GM21576 (cell line): ENCODE measurements at regions not wholly inside any gene's neighbourhood (a gene's known extent, or its start where the extent isn't known, plus 50 kb on each side); places are given as distances from the start of the nearest gene placed in this dataset.
"Not testable (repeated sequence)": the region's sequence is repeated elsewhere in the genome, so short reads cannot be mapped to it uniquely, and the experiment has no call there.

Experiments used
- ATAC-seq: cut with Tn5 transposase; IDR thresholded peaks from one replicate; pipeline ENCODE4 v1.9.1; 2021; ENCODE audit warnings: mild to moderate bottlenecking, moderate library complexity; ENCODE audit not compliant: unreplicated experiment

DNA sequence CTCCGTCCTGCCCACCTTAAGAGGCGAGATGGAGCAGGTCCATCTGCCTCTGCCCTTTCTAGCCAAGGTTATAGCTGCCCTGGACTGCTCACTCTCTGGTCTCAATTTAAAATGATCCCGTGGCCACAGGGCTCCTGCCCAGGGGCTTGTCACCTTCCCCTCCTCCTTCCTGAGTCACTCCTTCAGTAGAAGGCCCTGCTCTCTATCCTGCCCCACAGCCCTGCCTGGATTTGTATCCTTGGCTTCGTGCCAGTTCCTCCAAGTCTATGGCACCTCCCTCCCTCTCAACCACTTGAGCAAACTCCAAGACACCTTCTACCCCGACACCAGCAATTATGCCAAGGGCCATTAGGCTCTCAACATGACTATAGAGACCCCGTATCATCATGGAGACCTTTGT lies 105.3 kb upstream of the PZP start:
- ATAC-seq, result not testable (repeated sequence)

DNA sequence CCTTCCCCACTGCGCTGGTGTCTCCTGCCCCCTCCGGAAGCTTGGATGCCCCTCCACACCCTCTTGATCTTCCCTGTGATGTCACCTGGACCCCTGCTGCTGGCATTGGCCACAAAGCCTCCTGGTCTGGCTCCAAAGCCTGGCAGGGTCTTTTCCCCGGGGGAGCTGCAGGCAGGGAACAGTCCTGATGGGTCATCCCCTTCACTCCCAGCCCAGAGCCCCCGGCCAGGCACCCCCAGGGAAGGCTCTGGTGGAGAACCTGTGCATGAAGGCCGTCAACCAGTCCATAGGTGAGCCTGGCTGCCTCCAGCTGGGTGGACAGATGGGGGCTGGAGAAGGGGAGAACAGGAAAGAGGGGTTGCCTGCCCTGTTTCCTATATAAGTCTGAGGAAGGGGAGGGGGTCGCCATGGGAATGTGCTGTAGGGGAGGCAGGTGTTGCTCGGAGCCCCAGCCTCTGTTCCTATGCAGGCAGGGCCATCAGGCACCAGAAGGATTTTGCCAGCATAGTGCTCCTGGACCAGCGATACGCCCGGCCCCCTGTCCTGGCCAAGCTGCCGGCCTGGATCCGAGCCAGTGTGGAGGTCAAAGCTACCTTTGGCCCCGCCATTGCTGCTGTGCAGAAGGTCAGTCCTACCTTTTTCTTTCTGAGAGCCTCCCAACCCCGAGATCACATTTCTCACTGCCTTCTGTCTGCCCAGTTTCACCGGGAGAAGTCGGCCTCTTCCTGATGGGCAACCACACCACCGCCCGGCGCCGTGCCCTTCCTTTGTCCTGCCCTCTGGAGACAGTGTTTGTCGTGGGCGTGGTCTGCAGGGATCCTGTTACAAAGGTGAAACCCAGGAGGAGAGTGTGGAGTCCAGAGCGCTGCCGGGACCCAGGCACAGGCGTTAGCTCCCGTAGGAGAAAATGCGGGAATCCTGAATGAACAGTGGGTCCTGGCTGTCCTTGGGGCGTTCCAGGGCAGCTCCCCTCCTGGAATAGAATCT lies 104.5 kb upstream of the PZP start:
- not testable (repeated sequence) for ATAC-seq

DNA sequence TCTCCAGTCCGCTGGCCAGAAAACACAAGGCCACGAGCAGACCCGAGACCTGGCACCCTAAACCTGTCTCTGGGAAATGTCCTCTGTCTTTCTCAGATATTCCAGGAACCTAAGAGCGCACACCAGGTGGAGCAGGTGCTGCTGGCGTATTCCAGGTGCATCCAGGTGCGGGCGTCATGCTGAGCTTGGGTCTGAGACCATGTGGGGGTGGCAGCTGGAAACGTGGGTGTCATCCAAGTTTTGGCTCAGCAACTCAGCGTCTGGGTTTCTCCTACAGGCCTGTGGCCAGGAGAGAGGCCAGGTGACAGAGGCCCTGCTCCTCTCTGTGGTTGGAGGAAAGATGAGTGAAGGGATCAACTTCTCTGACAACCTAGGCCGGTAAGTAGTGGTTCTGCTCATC lies 103.3 kb upstream of the PZP start:
- ATAC-seq, result not testable (repeated sequence)

DNA sequence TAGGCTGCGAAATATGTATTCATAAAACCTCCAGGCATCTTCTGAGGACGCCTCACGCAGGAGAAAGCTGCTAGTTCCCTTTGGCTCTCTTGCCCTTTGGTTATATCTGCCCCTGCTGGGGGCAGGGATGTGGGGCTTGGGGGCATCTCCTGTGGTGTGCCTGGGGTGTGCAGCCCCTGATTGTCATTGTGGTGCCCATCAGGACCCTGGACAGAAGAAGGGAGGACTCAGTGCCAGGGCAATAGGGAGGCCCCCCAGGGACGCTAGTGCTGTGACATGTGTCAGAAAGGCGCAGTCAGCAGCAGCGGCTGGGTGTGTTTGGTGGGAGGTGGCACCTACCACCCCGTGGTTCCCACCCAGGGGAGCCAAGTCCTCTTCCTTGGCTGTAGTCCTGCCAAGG lies 102.5 kb upstream of the PZP start:
- ATAC-seq, result not testable (repeated sequence)

DNA sequence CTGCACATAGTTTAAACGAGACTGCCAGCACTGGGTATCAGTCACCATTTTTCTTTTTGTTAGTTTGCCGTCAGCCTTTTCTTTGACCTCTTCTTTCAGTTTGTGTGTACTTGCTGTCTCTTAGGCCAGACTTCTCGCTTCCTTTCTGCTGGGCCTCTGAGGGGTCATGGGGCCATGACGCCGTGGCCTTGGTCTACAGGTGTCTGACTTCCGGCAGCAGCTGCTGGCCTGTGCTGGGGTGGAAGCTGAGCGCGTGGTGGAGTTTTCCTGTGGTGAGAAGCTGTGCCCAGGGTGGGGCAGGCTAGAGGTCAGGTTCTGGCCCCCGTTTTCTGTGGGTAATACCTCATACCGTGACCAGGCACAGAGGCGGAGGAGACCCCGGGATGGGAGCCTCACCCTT lies 101.6 kb upstream of the PZP start:
- peak; percentile 68 for ATAC-seq

DNA sequence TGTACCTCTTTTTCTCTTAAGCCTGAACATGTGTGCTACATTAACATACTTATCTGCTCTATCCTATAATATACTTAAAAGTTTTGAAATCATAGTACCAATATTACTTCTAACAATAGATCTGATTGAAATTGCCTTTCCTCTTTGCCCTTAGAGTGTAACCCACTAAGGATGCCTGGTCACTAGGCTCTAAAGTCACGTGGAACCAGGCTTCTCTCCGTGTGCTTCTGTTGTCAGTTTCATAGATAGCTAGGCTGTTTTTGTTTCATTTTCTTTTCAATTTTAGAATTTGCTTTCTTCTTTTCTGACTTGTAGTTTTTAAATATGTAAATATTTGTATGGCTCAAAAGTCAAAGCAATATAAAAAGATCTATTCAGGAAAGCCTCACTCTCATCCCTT lies 100.5 kb upstream of the PZP start:
- peak; percentile 50 for ATAC-seq

DNA sequence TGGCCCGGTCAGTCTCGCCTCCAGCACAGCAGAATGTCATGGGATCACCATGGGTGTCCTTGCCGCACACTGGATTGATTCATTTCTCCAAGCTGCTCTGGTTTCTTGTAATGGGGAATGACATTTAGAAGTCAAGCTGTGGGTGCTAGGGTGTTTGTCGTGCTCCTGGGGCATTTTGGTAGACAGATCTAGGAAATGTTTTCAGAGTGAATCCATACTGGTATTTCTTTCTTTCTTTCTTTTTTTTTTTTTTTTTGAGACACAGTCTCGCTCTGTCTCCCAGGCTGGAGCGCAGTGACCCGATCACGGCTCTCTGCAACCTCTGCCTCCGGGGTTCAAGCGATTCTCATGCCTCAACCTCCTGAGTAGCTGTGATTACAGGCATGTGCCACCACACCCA lies 100.0 kb upstream of the PZP start:
- not testable (repeated sequence) for ATAC-seq

DNA sequence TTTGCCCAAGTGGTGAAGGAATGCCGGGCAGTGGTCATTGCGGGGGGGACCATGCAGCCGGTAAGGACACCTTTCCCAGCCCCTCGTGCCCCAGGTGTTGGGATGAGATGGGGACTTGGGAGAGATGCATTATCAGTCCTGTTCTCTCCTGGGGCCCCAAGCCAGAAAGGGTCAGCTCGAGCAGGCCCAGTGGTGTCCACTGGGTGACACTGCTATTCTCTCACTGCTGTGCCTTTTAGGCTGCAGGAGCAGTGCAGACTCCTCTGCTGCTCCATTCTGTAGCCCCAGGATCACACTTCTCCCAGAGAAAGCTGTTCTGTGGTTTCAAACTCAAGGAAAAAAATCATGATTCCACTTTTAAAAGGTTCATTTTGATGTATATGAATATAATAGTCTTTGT lies 99.1 kb upstream of the PZP start:
- not testable (repeated sequence) for ATAC-seq

DNA sequence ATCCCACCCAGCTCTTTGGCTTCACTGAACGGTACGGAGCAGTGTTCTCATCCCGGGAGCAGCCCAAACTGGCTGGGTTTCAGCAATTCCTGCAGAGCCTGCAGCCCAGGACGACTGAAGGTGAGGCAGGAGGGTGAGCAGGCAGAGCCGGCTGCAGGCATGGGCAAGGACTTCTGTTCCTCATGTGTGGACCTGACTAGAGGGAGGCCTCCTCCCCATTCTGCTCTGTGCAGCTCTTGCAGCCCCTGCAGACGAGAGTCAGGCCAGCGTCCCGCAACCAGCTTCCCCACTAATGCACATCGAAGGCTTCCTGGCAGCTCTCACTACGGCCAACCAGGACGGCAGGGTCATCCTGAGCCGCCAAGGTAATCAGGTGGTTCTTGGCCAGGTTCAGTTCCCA lies 97.8 kb upstream of the PZP start:
- ATAC-seq, result not testable (repeated sequence)

DNA sequence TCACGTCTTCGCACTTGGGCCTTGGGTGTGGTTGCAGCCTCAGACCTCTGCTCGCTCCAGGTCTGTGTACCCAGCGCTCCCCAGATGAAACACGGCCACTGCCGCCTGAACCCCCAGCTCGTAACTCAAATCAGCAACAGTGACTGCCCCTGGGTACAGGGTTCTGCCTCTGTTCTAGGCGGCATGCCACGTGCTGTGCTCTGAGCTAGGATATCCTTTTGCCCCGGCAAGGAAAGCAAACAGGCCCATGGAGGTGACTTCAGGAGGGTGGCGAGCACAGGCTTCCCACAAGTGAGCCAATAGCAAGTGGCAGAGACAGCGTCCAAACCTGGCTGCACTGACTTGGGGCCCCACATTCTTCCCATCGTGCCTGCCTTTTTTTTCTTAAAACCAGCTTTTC lies 96.3 kb upstream of the PZP start:
- ATAC-seq, result not testable (repeated sequence)

DNA sequence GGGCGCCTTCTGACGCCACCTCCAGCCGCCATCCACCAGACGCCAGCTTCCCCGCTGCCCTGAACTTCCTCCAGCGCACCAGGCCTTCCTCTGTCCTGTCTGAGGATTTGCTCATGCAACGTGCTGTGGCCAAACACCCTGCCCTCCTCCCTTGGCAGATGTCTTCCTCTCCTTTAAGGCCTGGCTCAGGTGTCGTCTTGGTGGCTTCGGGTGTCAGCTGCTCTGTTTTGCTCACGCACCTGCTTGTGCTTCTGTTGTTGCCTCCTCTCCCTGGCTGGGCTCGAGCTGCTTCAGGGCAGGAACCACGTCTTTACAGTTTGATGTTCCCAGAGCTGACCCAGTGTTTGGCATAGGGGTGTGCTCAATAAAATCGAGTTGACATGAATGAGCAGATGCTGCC lies 87.7 kb upstream of the PZP start:
- ATAC-seq, result not testable (repeated sequence)

DNA sequence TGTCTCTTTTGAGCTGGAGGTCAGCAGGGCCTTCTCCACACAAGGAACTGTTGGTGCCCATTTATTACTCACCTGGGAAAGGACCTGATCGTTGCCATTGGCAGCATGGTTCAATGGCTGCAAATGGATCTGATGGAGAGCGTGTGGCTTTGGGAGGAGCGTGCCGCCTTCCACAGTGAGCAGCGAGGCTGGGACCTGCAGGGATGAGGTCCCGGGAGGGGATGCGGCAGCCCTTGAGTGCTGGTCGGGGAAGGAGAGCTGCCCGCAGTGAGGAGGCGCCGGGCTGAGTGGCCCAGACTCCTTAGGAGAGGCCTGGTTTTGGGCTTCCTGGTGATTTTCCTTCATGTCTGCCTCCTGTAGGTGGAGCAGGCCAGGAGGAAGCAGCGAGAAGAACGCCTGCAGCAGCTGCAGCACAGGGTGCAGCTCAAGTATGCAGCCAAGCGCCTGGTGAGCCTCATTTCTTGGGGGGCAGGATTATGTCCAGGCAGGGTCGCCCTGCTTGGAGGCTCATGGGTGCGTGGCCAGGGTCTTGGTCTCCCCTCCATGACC lies 86.0 kb upstream of the PZP start:
- not testable (repeated sequence) for ATAC-seq

DNA sequence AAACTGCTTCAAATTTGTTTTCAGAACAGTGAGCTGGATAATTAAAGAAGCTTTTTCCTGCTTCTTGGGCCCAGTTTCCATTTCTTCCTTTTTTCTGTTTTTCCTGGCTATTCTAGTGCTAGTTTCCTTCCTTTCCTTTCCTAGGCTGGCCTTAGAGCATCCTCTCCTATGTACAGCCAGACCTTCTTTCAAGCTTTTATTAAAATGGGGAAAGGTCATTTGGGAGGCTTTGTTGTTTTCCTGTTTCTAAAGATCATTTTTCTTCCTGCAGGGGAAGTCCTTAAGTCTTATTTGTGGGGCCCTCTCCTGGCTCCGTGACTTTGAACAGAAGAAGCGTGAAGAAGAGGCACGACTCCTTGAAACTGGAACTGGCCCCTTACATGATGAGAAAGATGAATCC lies 85.2 kb upstream of the PZP start:
- not testable (repeated sequence) for ATAC-seq

DNA sequence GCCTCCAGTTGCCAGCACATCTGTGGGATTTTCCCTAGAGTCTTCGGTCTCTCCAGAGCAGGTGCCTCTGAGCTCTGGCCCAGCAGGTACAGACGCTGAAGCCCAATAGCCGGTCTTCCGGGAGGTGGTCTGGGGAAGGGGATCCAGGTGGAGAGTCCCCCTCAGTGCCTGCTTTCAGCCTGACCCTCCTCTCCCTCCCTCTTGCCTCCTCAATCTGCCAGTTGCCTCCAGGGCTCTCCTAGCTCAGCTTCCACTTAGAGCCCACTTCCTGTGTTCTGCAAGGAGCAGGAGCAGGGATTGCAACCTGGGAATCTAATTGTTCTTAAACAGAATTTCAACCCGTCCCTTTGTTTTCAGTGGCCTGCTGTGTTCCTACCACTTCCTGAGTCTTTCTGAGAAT lies 81.8 kb upstream of the PZP start:
- not testable (repeated sequence) for ATAC-seq

DNA sequence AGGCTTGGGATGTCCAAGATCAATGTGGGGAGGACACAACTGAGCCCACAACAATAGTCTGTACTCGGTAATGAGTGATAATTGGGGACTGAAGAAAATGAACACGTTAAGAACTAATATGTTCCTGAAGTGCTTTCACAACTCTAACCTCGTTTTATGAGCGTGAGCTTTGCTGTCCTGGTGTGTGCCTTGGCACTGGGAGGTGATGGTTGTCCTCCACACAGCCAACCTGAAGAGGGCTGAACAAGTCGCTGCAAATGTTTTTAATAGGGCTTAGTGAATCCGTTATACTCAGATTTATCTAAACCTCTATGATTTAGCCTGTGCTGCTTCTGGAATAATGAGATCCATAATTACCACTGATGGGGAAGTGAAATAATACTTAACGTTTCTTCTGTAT lies 76.5 kb upstream of the PZP start:
- not testable (repeated sequence) for ATAC-seq

DNA sequence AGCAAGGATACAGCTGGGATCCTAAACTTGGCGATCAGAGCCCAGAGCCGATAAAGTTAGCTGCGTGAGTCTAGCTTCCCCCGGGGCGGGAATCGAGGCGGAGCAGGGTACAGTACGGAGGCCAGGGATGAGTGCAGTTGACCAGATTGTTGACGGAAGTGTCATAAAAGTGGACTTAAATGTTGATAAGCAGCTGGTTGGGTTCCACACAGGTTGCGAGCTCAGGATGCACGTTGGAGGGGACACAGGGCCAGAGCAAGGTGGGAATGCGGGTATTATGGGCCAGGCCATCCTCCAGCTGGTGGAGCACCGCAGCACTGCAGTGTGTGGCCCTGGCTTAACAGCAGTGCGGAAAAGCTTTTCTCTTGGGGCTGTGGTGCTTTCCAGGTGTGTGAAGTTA lies 76.0 kb upstream of the PZP start:
- ATAC-seq, result peak; percentile 61

DNA sequence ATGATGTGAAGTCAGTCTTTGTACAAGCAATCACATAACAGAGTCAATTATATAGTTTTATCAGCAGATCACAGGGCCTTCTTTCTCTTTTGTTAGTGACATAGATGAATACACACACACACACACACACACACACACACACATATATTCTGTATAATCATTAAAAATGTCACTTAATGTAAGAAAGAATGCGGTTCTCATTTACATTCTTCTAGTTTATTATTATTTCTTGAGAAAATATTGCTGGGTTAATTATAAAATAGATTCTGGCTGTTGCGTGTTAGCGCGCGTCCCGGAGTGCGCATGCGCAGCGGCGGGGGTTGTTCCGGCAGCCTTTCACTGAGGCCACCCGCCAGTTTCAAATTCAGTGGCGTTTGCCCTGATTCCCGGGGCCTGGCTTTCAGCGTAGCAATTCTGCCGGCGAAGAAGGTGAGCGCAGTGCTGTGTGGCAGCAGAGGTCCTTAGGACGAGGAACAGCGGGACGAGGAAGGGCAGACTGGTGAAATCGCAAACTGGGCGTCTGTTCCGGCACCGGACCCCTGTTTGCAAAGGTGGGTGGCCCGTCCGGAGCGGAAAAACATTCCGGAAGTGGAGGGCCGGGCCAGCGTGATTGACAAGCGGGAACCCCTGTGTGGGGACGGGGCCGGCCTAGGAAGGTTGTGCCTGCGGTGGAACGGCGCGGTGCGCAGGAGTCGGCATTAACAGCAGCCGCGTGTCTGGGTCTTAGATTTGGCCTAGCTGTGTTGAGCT lies 75.3 kb upstream of the PZP start:
- ATAC-seq, result peak; percentile 26

DNA sequence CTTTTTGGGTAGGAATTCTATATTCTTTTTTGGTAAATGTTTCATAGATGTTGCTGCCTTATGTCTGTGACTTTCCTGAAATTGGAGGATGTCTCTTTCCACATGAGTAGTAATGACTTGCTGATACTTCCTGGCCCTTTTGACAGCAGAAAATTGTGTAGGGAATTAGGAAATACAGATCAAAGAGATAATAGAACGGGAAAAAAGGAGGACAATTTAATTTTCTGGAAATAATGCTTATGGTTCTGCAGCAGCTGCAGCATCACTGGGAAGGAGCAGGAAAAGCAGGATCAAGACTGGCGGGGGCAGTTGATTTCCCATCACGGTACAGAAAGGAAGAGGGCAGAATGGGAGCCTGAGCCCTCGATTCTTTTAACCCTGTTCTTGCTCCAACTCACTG lies 68.8 kb upstream of the PZP start:
- ATAC-seq, result no peak

DNA sequence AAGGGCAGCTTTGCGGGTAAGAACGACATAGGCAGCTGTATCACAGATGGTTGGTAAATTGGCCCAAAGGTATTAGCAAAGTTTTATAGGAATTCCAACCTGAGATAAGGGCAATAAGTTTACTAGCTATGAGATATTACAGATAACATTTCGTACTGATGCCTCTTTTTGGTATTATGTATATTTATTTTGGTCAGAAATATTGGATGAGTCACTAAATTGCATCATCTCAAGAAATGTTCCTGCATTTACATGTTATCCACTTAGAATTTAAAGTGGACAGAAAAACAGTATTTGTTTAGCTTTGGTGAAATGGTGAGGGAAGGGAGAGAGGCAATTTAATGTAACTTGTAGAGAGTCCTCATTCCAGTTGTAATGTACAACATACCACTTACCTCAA lies 65.1 kb upstream of the PZP start:
- ATAC-seq, result no peak

DNA sequence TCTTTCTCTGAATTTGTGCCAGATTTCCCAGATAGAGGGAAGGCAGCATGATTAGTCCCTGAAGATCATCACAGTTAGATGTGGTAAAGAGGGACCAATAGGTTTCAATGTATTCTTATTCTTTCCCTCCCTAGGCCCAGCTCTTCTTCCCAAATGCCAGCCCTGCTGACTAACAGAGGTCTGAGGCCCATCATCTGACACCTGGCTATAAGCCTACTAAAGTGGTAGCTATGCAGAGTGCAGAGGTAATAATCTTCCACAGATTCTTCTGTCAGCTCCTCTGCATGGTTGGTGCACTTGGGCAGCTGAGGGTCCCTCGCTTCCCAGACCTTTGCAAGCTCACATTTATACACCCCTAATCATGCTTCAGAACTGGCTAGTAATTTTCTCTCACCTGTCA lies 63.7 kb upstream of the PZP start:
- ATAC-seq, result no peak

DNA sequence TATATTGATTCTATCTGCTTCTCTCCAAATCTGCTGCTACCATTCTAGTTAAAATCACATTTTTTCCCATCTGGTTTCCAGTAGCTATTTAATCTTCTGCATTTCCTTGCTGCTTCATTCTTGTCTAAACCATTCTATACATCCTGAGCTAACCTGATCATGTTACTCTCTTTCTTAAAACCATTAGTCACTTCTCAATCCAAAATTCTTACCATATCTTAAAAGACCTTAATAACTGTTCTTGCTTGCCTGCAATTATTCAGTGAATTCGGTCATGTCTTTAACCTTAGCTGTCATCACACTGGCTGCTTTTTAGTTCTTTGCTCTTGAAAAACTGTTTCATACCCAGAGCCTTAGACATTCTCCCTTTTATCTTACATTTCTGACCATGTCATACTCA lies 56.4 kb upstream of the PZP start:
- no peak for ATAC-seq

DNA sequence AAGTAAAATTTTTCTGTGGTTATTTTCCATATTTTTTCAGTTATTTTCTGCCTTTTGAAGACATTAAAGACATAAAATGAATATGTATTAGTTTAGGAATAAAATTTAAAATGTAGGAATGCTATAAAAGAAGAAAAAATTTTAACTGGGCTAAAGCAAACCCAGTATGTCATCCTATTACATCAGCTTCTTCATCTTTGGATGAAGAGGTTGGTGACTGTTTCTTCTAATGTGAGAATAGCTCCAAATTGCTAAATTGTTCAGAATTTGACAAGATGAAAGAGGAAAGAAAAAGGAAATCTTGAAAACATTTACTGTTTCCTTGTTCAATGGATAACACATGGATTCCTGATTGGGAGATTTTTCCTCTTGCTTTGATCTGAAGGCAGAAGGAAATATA lies 52.7 kb upstream of the PZP start:
- ATAC-seq, result no peak
